SW 1271 (cell line): ENCODE measurements at regions not wholly inside any gene's neighbourhood (a gene's known extent, or its start where the extent isn't known, plus 50 kb on each side); places are given as distances from the start of the nearest gene placed in this dataset.
"Not testable (repeated sequence)": the region's sequence is repeated elsewhere in the genome, so short reads cannot be mapped to it uniquely, and the experiment has no call there.

ENCODE experiments used
- DNase-seq, 2 experiments: peaks; one replicate each; lab custom pipeline; 2025; lab: John Stamatoyannopoulos, UW

DNA sequence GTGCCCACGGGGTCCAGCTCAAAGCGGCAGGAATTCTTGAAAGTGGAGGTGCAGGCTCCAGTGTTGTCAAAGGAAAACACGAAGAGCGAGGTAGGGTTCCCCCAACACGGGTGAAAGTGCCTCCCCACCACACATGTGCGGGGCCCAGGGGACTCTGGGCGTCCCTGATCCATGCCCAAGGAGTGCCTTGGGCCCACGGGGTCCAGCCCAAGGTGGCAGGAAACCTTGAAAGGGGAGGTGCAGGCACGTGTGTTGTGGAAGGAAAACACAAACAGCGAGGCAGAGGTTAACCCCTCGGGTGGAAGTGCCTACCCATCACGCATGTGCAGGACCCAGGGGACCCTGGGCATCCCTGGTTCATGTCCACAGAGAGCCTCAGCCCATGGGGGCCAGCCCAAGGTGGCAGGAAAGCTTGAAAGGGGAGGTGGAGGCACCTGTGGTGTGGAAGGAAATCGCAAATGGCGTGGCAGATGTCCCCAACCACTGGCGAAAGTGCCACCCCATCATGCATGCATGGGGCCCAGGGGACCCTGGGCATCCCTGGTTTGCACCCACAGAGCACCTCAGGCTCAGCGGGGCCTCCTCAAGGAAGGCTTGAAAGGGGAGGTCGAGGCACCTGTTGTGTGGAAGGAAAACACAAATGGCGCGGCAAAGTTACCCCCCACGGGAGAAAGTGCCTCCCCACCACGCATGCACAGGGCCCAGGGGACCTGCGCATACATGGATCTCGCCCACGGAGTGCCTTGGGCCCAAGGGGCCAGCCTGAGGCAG lies 584.6 kb downstream of the ALG10 start:
- DNase-seq, result no peak

DNA sequence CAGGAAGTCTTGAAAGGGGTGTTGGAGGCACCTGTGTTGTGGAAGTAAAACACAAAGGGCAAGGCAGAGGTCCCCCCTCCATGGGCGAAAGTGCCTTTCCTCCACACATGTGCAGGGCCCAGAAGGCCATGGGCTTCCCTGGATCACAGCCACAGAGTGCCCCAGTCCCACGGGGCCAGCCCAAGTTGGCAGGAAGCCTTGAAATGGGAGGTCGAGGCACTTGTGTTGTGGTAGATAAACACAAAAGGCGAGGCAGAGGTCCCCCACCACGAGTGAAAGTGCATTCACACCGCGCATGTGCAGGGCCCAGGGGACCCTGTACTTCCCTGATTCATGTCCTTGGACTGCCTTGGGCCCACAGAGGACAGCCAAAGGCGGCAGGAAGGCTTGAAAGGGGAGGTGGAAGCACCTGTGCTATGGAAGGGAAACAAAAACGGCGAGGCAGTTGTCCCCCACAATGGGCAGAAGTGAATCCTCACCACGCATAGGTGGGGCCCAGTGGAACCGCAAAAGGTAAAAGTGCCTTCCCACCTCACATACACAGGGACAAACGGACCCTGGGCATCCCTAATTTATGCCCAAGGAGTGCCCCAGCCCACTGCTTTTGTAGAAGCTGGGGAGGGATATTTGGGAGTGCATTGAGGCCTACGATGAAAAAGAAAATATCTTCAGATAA lies 585.4 kb downstream of the ALG10 start:
- DNase-seq, result no peak

DNA sequence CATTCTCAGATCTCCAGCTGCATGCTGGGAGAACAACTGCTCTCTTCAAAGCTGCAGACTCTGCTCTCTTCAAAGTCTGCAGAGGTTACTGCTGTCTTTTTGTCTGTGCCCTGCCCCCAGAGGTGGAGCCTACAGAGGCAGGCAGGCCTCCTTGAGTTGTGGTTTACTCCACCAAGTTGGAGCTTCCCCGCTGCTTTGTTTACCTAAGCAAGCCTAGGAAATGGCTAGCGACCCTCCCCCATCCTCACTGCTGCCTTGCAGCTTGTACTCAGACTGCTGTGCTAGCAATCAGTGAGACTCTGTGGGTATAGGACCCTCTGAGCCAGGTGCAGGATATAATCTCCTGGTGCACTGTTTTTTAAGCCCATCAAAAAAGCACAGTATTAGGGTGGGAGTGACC lies 591.7 kb downstream of the ALG10 start:
- DNase-seq, result not testable (repeated sequence)

DNA sequence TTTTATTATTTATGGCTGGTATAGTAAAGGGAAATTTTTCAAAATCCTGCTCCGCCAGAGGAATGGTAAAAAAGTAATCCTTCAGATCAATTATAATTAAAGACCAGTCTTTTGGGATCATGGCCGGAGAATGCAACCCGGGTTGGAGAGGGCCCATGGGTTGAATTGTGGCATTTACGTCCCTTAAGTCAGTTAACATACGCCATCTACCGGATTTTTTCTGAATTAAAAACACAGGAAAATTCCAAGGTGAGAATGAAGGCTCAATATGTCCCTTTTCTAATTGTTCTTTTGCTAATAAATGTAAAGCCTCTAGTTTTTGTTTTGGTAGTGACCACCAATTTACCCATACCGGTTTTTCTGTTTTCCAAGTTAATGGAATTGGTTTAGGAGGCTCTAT lies 602.8 kb downstream of the ALG10 start:
- DNase-seq, result peak in 1 of 2 experiments; percentile 47

DNA sequence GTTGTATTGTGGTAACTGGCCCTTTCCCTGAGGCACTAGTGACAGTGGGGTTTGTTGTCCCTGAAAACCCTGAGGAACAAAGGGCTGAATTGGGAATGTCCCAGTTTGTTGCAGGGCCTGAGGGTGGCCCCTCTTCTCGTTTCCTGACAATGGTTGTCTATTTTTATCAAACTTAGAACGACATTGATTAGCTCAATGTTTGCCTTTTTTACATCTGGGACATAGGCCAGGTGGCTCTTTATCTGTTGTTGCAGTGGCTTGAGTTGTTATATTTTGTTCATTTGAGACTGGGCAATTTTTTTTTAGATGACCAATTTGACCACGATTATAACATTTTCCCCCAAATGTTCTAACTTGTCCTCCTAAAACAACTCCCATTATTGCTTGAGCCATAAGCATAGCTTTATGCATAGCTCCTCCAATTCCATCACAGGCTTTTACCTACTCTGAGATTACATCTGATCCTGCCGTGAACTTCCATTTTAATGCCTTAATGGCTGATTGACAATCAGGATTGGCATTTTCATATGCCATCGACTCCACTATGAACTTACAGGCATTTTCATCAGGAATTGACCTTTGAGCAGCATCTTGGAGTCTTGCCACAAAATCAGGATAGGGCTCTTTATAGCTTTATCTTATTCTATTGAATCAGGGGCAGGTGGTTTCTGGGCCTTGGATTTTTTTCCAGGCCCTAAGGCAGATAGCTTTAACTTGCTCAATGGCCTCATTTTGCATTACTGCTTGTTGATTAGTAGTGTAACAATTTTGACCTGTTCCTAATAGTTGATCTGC lies 604.3 kb downstream of the ALG10 start:
- DNase-seq, result no peak
